ENCODE measurements at regions not wholly inside any gene's neighbourhood (a gene's known extent, or its start where the extent isn't known, plus 50 kb on each side); places are given as distances from the start of the nearest gene placed in this dataset.

- Histone ChIP-seq H3K9me2 (no peaks in the 10 kb centered on the region), H3K9me3 (no peaks in the 10 kb centered on the region), H3K27ac (ENCODE audit: low read depth in 2 of 2, low read length in 1 of 2) (peak overlapping the region in 1 of 2 experiments; percentile 74; a peak in 2 of 4 replicates), H3K4me1 (ENCODE audit: control insufficient read depth in 1 of 2, insufficient read depth in 2 of 2, low read depth in 1 of 2, low read length in 1 of 2) (peaks cover 4 to 16% of the 10 kb centered on the region in 2 experiments; a peak in 3 of 4 replicates), H3K4me3 (ENCODE audit: low read depth in 2 of 2, low read length in 1 of 2) (no peak overlapping the region), H3K36me3 (replicated peaks in 1 of 2; ENCODE audit: control insufficient read depth in 1 of 2, insufficient read depth in 2 of 2, low read length in 1 of 2) (no peaks in the 10 kb centered on the region), H3K79me2 (ENCODE audit: insufficient read depth) (no peaks in the 10 kb centered on the region), H3K27me3 (ENCODE audit: insufficient read depth) (no peaks in the 10 kb centered on the region), H3F3A (replicated peaks; ENCODE audit: insufficient read depth) (peaks cover 9% of the 10 kb centered on the region), H2AFZ (ENCODE audit: low read depth) (no peak overlapping the region), H3K9ac (no peak overlapping the region), H4K20me1 (ENCODE audit: insufficient read depth) (no peaks in the 10 kb centered on the region), H3K4me2 (no peak overlapping the region)
- ChIA-PET POLR2A (no interaction called here), CTCF (no interaction called here)
- TF ChIP-seq REST (IDR thresholded peaks at IDR 0.05; ENCODE audit: low read depth, low read length) (no peak), MAX (IDR thresholded peaks at IDR 0.05; ENCODE audit: low read depth) (no peak), ELF1 (IDR thresholded peaks at IDR 0.05) (no peak), FOXM1 (IDR thresholded peaks at IDR 0.05; ENCODE audit: low read depth) (no peak), RFX5 (IDR thresholded peaks at IDR 0.05; ENCODE audit: low read length) (no peak), GABPA (IDR thresholded peaks at IDR 0.05; ENCODE audit: low read depth) (no peak), EP300 (IDR thresholded peaks at IDR 0.05; ENCODE audit: borderline replicate concordance in 1 of 2, low read depth in 1 of 2, low read length in 1 of 2) (no peak), RCOR1 (IDR thresholded peaks at IDR 0.05; ENCODE audit: low read length) (no peak), YY1 (IDR thresholded peaks at IDR 0.05; ENCODE audit: low read depth) (no peak), RXRA (IDR thresholded peaks at IDR 0.05; ENCODE audit: borderline replicate concordance, low read depth) (no peak), NRF1 (IDR thresholded peaks at IDR 0.05; ENCODE audit: low read depth, low read length) (no peak), EZH2phosphoT487 (IDR thresholded peaks at IDR 0.05; ENCODE audit: borderline replicate concordance, low read depth) (no peak), POLR2AphosphoS5 (IDR thresholded peaks at IDR 0.05; ENCODE audit: low read depth, low read length) (no peak), MEF2A (IDR thresholded peaks at IDR 0.05; ENCODE audit: borderline replicate concordance, low read depth) (no peak), FOSL2 (IDR thresholded peaks at IDR 0.05; ENCODE audit: borderline replicate concordance, low read depth) (no peak)
- 93% methylated on average over 1 of the region's 1 CpG for WGBS (ENCODE audit: low lambda C conversion rate)
- no peak for DNase-seq
Measured at GRCh38 chr20:11230999-11231398, 557.2 kb upstream of the JAG1 start.
